ENCODE measurements at regions not wholly inside any gene's neighbourhood (a gene's known extent, or its start where the extent isn't known, plus 50 kb on each side); places are given as distances from the start of the nearest gene placed in this dataset.

GRCh38 chr21:27653481-27653880 lies 686.6 kb upstream of the ADAMTS5 start:
- DNase-seq: no peak
- Mint-ChIP-seq H3K4me1 (no peaks in the 10 kb centered on the region), H3K9me3 (no peaks in the 10 kb centered on the region), H3K27ac (no peak overlapping the region), H3K4me3 (no peak overlapping the region), H3K27me3 (no peaks in the 10 kb centered on the region)
- ATAC-seq: no peak

- Mint-ChIP-seq H3K27me3 (no peaks in the 10 kb centered on the region), H3K4me3 (no peak overlapping the region), H3K9me3 (no peaks in the 10 kb centered on the region), H3K27ac (no peak overlapping the region), H3K4me1 (no peaks in the 10 kb centered on the region)
- no peak for DNase-seq
- no peak for ATAC-seq
Measured at GRCh38 chr21:27649762-27650161, 682.9 kb upstream of the ADAMTS5 start.

- no peak for ATAC-seq
- Mint-ChIP-seq H3K4me3 (no peak overlapping the region), H3K27me3 (no peaks in the 10 kb centered on the region), H3K27ac (no peak overlapping the region), H3K4me1 (no peaks in the 10 kb centered on the region), H3K9me3 (no peaks in the 10 kb centered on the region)
- no peak for DNase-seq
Measured at GRCh38 chr21:27649323-27649722, 682.4 kb upstream of the ADAMTS5 start.

- ATAC-seq (no peak), DNase-seq (no peak)
- H3K4me1 Mint-ChIP-seq: no peaks in the 10 kb centered on the region
- no peak overlapping the region for H3K4me3 Mint-ChIP-seq
- H3K9me3 Mint-ChIP-seq: peaks cover 0 to 5% of the 10 kb centered on the region in 2 donors
- no peak overlapping the region for H3K27ac Mint-ChIP-seq
- no peaks in the 10 kb centered on the region for H3K27me3 Mint-ChIP-seq
Measured at GRCh38 chr21:27648560-27648959, 681.7 kb upstream of the ADAMTS5 start.

- Mint-ChIP-seq H3K4me3 (no peak overlapping the region), H3K9me3 (peaks cover 0 to 6% of the 10 kb centered on the region in 2 donors)
Measured at GRCh38 chr21:27647921-27648320, 681.0 kb upstream of the ADAMTS5 start.

GRCh38 chr21:27647401-27647800 lies 680.5 kb upstream of the ADAMTS5 start:
- H3K4me3 Mint-ChIP-seq: no peak overlapping the region
- H3K9me3 Mint-ChIP-seq: peaks cover 0 to 6% of the 10 kb centered on the region in 2 donors
- ATAC-seq (no peak), DNase-seq (no peak)
- H3K27ac Mint-ChIP-seq: no peak overlapping the region
- H3K4me1 Mint-ChIP-seq: no peaks in the 10 kb centered on the region
- no peaks in the 10 kb centered on the region for H3K27me3 Mint-ChIP-seq

More at GRCh38 chr21:27647921-27648320, 681.0 kb upstream of the ADAMTS5 start:
- no peaks in the 10 kb centered on the region for H3K4me1 Mint-ChIP-seq
- no peak for ATAC-seq
- no peaks in the 10 kb centered on the region for H3K27me3 Mint-ChIP-seq
- no peak for DNase-seq
- no peak overlapping the region for H3K27ac Mint-ChIP-seq

GRCh38 chr21:27646691-27647090 lies 679.8 kb upstream of the ADAMTS5 start:
- H3K9me3 Mint-ChIP-seq: peaks cover 0 to 6% of the 10 kb centered on the region in 2 donors
- no peak for DNase-seq
- no peaks in the 10 kb centered on the region for H3K4me1 Mint-ChIP-seq
- H3K27ac Mint-ChIP-seq: no peak overlapping the region
- no peak overlapping the region for H3K4me3 Mint-ChIP-seq
- no peak for ATAC-seq
- H3K27me3 Mint-ChIP-seq: no peaks in the 10 kb centered on the region

- Mint-ChIP-seq H3K4me1 (no peaks in the 10 kb centered on the region), H3K27ac (no peak overlapping the region), H3K9me3 (peaks cover 0 to 9% of the 10 kb centered on the region in 2 donors), H3K27me3 (no peaks in the 10 kb centered on the region), H3K4me3 (no peak overlapping the region)
- DNase-seq: no peak
- ATAC-seq: no peak
Measured at GRCh38 chr21:27646056-27646455, 679.2 kb upstream of the ADAMTS5 start.

- ATAC-seq (no peak), DNase-seq (no peak)
- Mint-ChIP-seq H3K9me3 (peaks cover 0 to 14% of the 10 kb centered on the region in 2 donors), H3K27me3 (no peaks in the 10 kb centered on the region), H3K4me3 (no peak overlapping the region), H3K4me1 (no peaks in the 10 kb centered on the region), H3K27ac (no peak overlapping the region)
Measured at GRCh38 chr21:27645285-27645684, 678.4 kb upstream of the ADAMTS5 start.

- Mint-ChIP-seq H3K4me3 (no peak overlapping the region), H3K27me3 (no peaks in the 10 kb centered on the region), H3K4me1 (no peaks in the 10 kb centered on the region), H3K9me3 (peaks cover 0 to 14% of the 10 kb centered on the region in 2 donors), H3K27ac (no peak overlapping the region)
- DNase-seq (no peak), ATAC-seq (no peak)
Measured at GRCh38 chr21:27643326-27643725, 676.4 kb upstream of the ADAMTS5 start.

- Mint-ChIP-seq H3K4me3 (no peak overlapping the region), H3K27ac (no peak overlapping the region), H3K4me1 (no peaks in the 10 kb centered on the region), H3K9me3 (peaks cover 5 to 21% of the 10 kb centered on the region in 2 donors), H3K27me3 (no peaks in the 10 kb centered on the region)
- ATAC-seq (no peak), DNase-seq (no peak)
Measured at GRCh38 chr21:27639286-27639685, 672.4 kb upstream of the ADAMTS5 start.

GRCh38 chr21:27636656-27637055 lies 669.8 kb upstream of the ADAMTS5 start:
- Mint-ChIP-seq H3K9me3 (peaks cover 5 to 15% of the 10 kb centered on the region in 2 donors), H3K27ac (no peak overlapping the region), H3K4me1 (no peaks in the 10 kb centered on the region), H3K27me3 (no peaks in the 10 kb centered on the region), H3K4me3 (no peak overlapping the region)
- ATAC-seq (no peak), DNase-seq (no peak)

- no peak for ATAC-seq
- no peak overlapping the region for H3K4me3 Mint-ChIP-seq
- peaks cover 10 to 14% of the 10 kb centered on the region in 2 donors for H3K9me3 Mint-ChIP-seq
- H3K4me1 Mint-ChIP-seq: no peaks in the 10 kb centered on the region
- no peak for DNase-seq
- no peak overlapping the region for H3K27ac Mint-ChIP-seq
- no peaks in the 10 kb centered on the region for H3K27me3 Mint-ChIP-seq
Measured at GRCh38 chr21:27633631-27634030, 666.7 kb upstream of the ADAMTS5 start.

GRCh38 chr21:27631471-27631870 lies 664.6 kb upstream of the ADAMTS5 start:
- H3K27me3 Mint-ChIP-seq: no peaks in the 10 kb centered on the region
- DNase-seq (no peak), ATAC-seq (no peak)
- no peaks in the 10 kb centered on the region for H3K4me1 Mint-ChIP-seq
- peaks cover 5 to 16% of the 10 kb centered on the region in 2 donors for H3K9me3 Mint-ChIP-seq
- no peak overlapping the region for H3K27ac Mint-ChIP-seq
- H3K4me3 Mint-ChIP-seq: no peak overlapping the region

GRCh38 chr21:27622631-27623030 lies 655.7 kb upstream of the ADAMTS5 start:
- no peak for ATAC-seq
- H3K4me3 Mint-ChIP-seq: no peak overlapping the region
- DNase-seq: no peak

GRCh38 chr21:27614231-27614630 lies 647.3 kb upstream of the ADAMTS5 start:
- ATAC-seq (no peak), DNase-seq (no peak)
- Mint-ChIP-seq H3K4me1 (no peaks in the 10 kb centered on the region), H3K27me3 (no peaks in the 10 kb centered on the region), H3K4me3 (no peak overlapping the region), H3K27ac (no peak overlapping the region), H3K9me3 (peaks cover 9 to 10% of the 10 kb centered on the region in 2 donors)

More at GRCh38 chr21:27622631-27623030, 655.7 kb upstream of the ADAMTS5 start:
- Mint-ChIP-seq H3K27ac (no peak overlapping the region), H3K9me3 (peaks cover 0 to 15% of the 10 kb centered on the region in 2 donors), H3K4me1 (no peaks in the 10 kb centered on the region), H3K27me3 (no peaks in the 10 kb centered on the region)

- no peak for ATAC-seq
- H3K4me1 Mint-ChIP-seq: no peaks in the 10 kb centered on the region
- peaks cover 15 to 32% of the 10 kb centered on the region in 2 donors for H3K9me3 Mint-ChIP-seq
- no peak overlapping the region for H3K27ac Mint-ChIP-seq
- H3K27me3 Mint-ChIP-seq: no peaks in the 10 kb centered on the region
- no peak overlapping the region for H3K4me3 Mint-ChIP-seq
- no peak for DNase-seq
Measured at GRCh38 chr21:27606422-27606821, 639.5 kb upstream of the ADAMTS5 start.
